Lung (tissue), 11 donors: ENCODE measurements at regions not wholly inside any gene's neighbourhood (a gene's known extent, or its start where the extent isn't known, plus 50 kb on each side); places are given as distances from the start of the nearest gene placed in this dataset.

Experiments used
- ATAC-seq: fragments of 200-7000 bp; cut with Tn5 transposase; one replicate; pipeline ENCODE4 v1.9.1; 2020; ENCODE audit warnings: moderate number of reproducible peaks; ENCODE audit not compliant: insufficient read depth, low FRiP score
- DNase-seq, 3 donors: peaks; one replicate each; pipeline ENCODE4 v3.0.0-alpha.2; 2013 to 2017
- H3K27ac ChIP-seq, 2 donors: one replicate each; pipeline ENCODE4 v1.5.1; 2013; ENCODE audit warnings: mild to moderate bottlenecking in 2 of 2, moderate library complexity in 2 of 2, control low read depth in 1 of 2, inconsistent platforms in 1 of 2, low read depth in 1 of 2, low read length in 1 of 2
- H3K27me3 ChIP-seq, 3 donors: one replicate each; pipeline ENCODE4 v1.5.1; 2013; ENCODE audit warnings: low read length in 2 of 3; ENCODE audit not compliant: control insufficient read depth in 3 of 3, insufficient read depth in 3 of 3
- H3K36me3 ChIP-seq, 4 donors: one replicate each; pipeline ENCODE4 v1.5.1; 2013; ENCODE audit warnings: low read length in 4 of 4, mild to moderate bottlenecking in 1 of 4, moderate library complexity in 1 of 4; ENCODE audit not compliant: control insufficient read depth in 4 of 4, insufficient read depth in 4 of 4
- H3K4me1 ChIP-seq, 5 donors: one replicate each; pipeline ENCODE4 v1.5.1; 2013; ENCODE audit warnings: low read length in 5 of 5, mild to moderate bottlenecking in 2 of 5, moderate library complexity in 1 of 5; ENCODE audit not compliant: control insufficient read depth in 5 of 5, insufficient read depth in 5 of 5
- H3K4me3 ChIP-seq: one replicate; pipeline ENCODE4 v1.5.1; 2013; ENCODE audit warnings: mild to moderate bottlenecking, control low read depth, moderate library complexity
- H3K9ac ChIP-seq, 2 donors: one replicate each; pipeline ENCODE4 v1.5.1; 2013; ENCODE audit warnings: low read length in 2 of 2, control low read depth in 1 of 2; ENCODE audit not compliant: insufficient read depth in 1 of 2
- H3K9me3 ChIP-seq, 4 donors: one replicate each; pipeline ENCODE4 v1.5.1; 2013; ENCODE audit warnings: low read length in 3 of 4, mild to moderate bottlenecking in 1 of 4, moderate library complexity in 1 of 4; ENCODE audit not compliant: control insufficient read depth in 4 of 4, insufficient read depth in 3 of 4
- WGBS, 2 donors: extraction: QIAGEN DNeasy Blood & Tissue Kit; methylation state at CpG; one replicate each; pipeline ENCODE4 v1.1.7; 2013; 5-methylcytosine and 5-hydroxymethylcytosine counted together
- TF ChIP-seq, protein P1 (sequence below): IDR thresholded peaks from 2 replicates; pipeline ENCODE4 v1.5.1; 2012; ENCODE audit warnings: mild to moderate bottlenecking; ENCODE audit errors: control extremely low read depth, extremely low read depth
- donor health status: control.
- donor health status: control.
- donor health status: Bipolar disorder and iron deficiency.
- donor health status: healthy.
- donor health status: DM: yes; HTN: yes; CAD: no.

- 84 to 89% methylated on average over 4 of the region's 4 CpGs for WGBS, 2 donors
- Histone ChIP-seq H3K27ac (no peak overlapping the region), H3K36me3 (no peaks in the 10 kb centered on the region), H3K4me1 (no peaks in the 10 kb centered on the region), H3K9me3 (no peaks in the 10 kb centered on the region), H3K27me3 (no peaks in the 10 kb centered on the region), H3K4me3 (no peak overlapping the region), H3K9ac (no peak overlapping the region)
- DNase-seq (no peak), ATAC-seq (no peak)
- TF ChIP-seq, protein P1, sequence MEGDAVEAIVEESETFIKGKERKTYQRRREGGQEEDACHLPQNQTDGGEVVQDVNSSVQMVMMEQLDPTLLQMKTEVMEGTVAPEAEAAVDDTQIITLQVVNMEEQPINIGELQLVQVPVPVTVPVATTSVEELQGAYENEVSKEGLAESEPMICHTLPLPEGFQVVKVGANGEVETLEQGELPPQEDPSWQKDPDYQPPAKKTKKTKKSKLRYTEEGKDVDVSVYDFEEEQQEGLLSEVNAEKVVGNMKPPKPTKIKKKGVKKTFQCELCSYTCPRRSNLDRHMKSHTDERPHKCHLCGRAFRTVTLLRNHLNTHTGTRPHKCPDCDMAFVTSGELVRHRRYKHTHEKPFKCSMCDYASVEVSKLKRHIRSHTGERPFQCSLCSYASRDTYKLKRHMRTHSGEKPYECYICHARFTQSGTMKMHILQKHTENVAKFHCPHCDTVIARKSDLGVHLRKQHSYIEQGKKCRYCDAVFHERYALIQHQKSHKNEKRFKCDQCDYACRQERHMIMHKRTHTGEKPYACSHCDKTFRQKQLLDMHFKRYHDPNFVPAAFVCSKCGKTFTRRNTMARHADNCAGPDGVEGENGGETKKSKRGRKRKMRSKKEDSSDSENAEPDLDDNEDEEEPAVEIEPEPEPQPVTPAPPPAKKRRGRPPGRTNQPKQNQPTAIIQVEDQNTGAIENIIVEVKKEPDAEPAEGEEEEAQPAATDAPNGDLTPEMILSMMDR = no peak
Observed at GRCh38 chr2:117351396-117351795, 463.1 kb upstream of the DDX18 start.

- Histone ChIP-seq H3K9ac (no peak overlapping the region), H3K27me3 (no peaks in the 10 kb centered on the region), H3K4me1 (no peaks in the 10 kb centered on the region), H3K4me3 (no peak overlapping the region), H3K36me3 (no peaks in the 10 kb centered on the region), H3K27ac (no peak overlapping the region), H3K9me3 (peaks cover 0 to 5% (median 2%) of the 10 kb centered on the region in 4 donors)
- DNase-seq (peak; percentile 29 to 50 (median 32)), ATAC-seq (no peak)
- TF ChIP-seq, protein P1 = no peak
- 66 to 71% methylated on average over 5 of the region's 5 CpGs for WGBS, 2 donors
Observed at GRCh38 chr2:117359266-117359914, 455.1 kb upstream of the DDX18 start.

DNA sequence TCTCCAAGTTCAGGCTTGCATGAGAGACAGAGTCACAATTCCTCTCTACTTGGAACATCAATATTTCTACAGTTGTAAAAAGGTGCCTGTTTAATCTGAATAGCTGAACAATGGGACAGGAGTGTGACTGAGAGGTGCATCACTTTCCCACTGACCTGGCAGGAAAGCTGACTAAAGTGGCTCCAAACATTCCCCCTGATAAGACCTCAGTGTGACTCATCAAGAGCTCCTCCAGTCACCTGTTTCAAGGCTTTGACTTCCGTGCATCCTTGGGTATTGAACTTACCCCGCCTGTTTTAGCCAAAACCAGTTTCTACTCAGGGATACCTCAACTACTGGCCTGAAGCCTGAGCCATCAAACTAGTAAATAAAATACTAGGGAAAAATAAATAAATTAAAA lies 453.9 kb upstream of the DDX18 start:
- DNase-seq = no peak
- ATAC-seq = no peak
- H3K27me3 ChIP-seq = no peaks in the 10 kb centered on the region

More for the DNA sequence above, 453.9 kb upstream of the DDX18 start:
- Histone ChIP-seq H3K27ac (no peak overlapping the region), H3K4me3 (no peak overlapping the region), H3K9ac (no peak overlapping the region), H3K9me3 (peaks cover 0 to 5% (median 2%) of the 10 kb centered on the region in 4 donors), H3K36me3 (no peaks in the 10 kb centered on the region), H3K4me1 (no peaks in the 10 kb centered on the region)
- TF ChIP-seq, protein P1 = no peak
- 82 to 91% methylated on average over 2 of the region's 2 CpGs for WGBS, 2 donors
